ENCODE measurements at regions not wholly inside any gene's neighbourhood (a gene's known extent, or its start where the extent isn't known, plus 50 kb on each side); places are given as distances from the start of the nearest gene placed in this dataset.

GRCh38 chr11:32311346-32312065 lies 123.8 kb downstream of the WT1 start:
- TF ChIP-seq CTCF (IDR thresholded peaks at IDR 0.05) (no peak), EP300 (IDR thresholded peaks at IDR 0.05) (no peak), POLR2A (IDR thresholded peaks at IDR 0.05) (no peak)
